ENCODE measurements at regions not wholly inside any gene's neighbourhood (a gene's known extent, or its start where the extent isn't known, plus 50 kb on each side); places are given as distances from the start of the nearest gene placed in this dataset.

DNA sequence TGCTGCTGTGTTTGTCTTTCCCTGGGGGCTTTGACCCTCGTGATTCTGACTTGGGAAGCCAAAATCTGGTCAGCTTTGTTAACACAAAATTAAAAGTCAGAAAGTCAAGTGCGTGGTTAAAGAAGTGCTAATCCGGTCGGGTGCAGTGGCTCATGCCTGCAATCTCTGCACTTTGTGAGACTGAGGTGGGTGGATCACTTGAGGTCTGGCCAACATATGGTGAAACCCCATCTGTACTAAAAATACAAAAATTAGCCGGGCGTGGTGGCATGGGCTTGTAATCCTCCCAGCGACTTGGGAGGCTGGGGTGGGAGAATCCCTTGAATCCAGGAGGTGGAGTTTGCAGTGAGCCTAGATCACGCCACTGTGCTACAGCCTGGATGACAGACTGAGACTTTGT is 844.6 kb downstream of the VRK1 start:
- DNase-seq (no peak), ATAC-seq (ENCODE audit: low read depth) (no peak)
- no peak overlapping the region for H3K56ac ChIP-seq (ENCODE audit: extremely low read depth, insufficient read depth, low read length)
- no peak overlapping the region for H4K91ac ChIP-seq (ENCODE audit: insufficient read depth, low read depth, low read length)
- no peak overlapping the region for H2BK15ac ChIP-seq (ENCODE audit: low read depth, low read length)
- H3K27me3 ChIP-seq (ENCODE audit: control insufficient read depth, insufficient read depth, low read length): no peaks in the 10 kb centered on the region
- H4K8ac ChIP-seq (ENCODE audit: low read depth in 2 of 2, low read length in 2 of 2): no peak overlapping the region
- WGBS, 2 experiments (ENCODE audit: extremely low coverage in 2 of 2, insufficient read length in 1 of 2): no CpG with 5 or more reads among the region's 8 CpGs
- ChIA-PET POLR2A (ENCODE audit: unreplicated experiment) (no interaction called here), CTCF (no interaction called here)
- H2AK9ac ChIP-seq (replicated peaks; ENCODE audit: low read depth, low read length, poor library complexity): no peak overlapping the region
- no peak overlapping the region for H3K23ac ChIP-seq (ENCODE audit: low read depth, low read length)
- no peak overlapping the region for H3K14ac ChIP-seq (replicated peaks; ENCODE audit: low read depth, low read length)
- no peak overlapping the region for H3K27ac ChIP-seq (ENCODE audit: insufficient read depth, low read length)
- no peak overlapping the region for H3K9ac ChIP-seq (ENCODE audit: low read depth, low read length)
- intact Hi-C loops (cut with micrococcal nuclease): no loop called here
- no peaks in the 10 kb centered on the region for H3K79me1 ChIP-seq (ENCODE audit: low read depth in 1 of 2, low read length in 2 of 2)
- H2BK20ac ChIP-seq (ENCODE audit: low read depth, low read length): no peak overlapping the region
- dilution Hi-C loops (cut with HindIII; ENCODE audit: low sequenced_read_pairs, unreplicated experiment): no loop called here
- H2AFZ ChIP-seq (replicated peaks; ENCODE audit: low read length, poor library complexity): no peak overlapping the region
- H3K9me3 ChIP-seq (ENCODE audit: control insufficient read depth, insufficient read depth, low read length): peaks cover 15% of the 10 kb centered on the region
- H4K20me1 ChIP-seq (ENCODE audit: insufficient read depth, low read length): no peaks in the 10 kb centered on the region
- TF ChIP-seq BHLHE40 (IDR thresholded peaks at IDR 0.05; ENCODE audit: low read depth, low read length) (no peak), CEBPB (IDR thresholded peaks at IDR 0.05; ENCODE audit: low read depth, low read length) (no peak), RCOR1 (IDR thresholded peaks at IDR 0.05; ENCODE audit: insufficient replicate concordance, low read length) (no peak), MXI1 (IDR thresholded peaks at IDR 0.05; ENCODE audit: borderline replicate concordance, low read depth, low read length) (no peak), RAD21 (IDR thresholded peaks at IDR 0.05; ENCODE audit: low read length) (no peak), RFX5 (IDR thresholded peaks at IDR 0.05; ENCODE audit: low read depth, low read length) (no peak)
- TF ChIP-seq, protein P1, sequence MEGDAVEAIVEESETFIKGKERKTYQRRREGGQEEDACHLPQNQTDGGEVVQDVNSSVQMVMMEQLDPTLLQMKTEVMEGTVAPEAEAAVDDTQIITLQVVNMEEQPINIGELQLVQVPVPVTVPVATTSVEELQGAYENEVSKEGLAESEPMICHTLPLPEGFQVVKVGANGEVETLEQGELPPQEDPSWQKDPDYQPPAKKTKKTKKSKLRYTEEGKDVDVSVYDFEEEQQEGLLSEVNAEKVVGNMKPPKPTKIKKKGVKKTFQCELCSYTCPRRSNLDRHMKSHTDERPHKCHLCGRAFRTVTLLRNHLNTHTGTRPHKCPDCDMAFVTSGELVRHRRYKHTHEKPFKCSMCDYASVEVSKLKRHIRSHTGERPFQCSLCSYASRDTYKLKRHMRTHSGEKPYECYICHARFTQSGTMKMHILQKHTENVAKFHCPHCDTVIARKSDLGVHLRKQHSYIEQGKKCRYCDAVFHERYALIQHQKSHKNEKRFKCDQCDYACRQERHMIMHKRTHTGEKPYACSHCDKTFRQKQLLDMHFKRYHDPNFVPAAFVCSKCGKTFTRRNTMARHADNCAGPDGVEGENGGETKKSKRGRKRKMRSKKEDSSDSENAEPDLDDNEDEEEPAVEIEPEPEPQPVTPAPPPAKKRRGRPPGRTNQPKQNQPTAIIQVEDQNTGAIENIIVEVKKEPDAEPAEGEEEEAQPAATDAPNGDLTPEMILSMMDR (conservative IDR thresholded peaks at IDR 0.05; ENCODE audit: low read depth, low read length): no peak
- TF ChIP-seq, protein P2, sequence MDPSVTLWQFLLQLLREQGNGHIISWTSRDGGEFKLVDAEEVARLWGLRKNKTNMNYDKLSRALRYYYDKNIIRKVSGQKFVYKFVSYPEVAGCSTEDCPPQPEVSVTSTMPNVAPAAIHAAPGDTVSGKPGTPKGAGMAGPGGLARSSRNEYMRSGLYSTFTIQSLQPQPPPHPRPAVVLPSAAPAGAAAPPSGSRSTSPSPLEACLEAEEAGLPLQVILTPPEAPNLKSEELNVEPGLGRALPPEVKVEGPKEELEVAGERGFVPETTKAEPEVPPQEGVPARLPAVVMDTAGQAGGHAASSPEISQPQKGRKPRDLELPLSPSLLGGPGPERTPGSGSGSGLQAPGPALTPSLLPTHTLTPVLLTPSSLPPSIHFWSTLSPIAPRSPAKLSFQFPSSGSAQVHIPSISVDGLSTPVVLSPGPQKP (IDR thresholded peaks at IDR 0.05; ENCODE audit: borderline replicate concordance, low read depth, low read length): no peak
- H3K36me3 ChIP-seq (ENCODE audit: control insufficient read depth, insufficient read depth, low read length): no peaks in the 10 kb centered on the region
- H2BK120ac ChIP-seq (ENCODE audit: low read depth, low read length): no peak overlapping the region
- in situ Hi-C loops (cut with MboI; ENCODE audit: low sequenced_read_pairs): no loop called here
- H3K4me2 ChIP-seq (ENCODE audit: low read depth, low read length): no peak overlapping the region
- H2BK5ac ChIP-seq (ENCODE audit: low read depth, low read length, poor library complexity, severe bottlenecking): no peak overlapping the region
- no peak overlapping the region for H3K18ac ChIP-seq (ENCODE audit: low read depth, low read length)
- H2AK5ac ChIP-seq (ENCODE audit: low read depth, low read length): no peak overlapping the region
- no peaks in the 10 kb centered on the region for H3K9me1 ChIP-seq (ENCODE audit: insufficient read depth, low read length)
- H3K4ac ChIP-seq (ENCODE audit: low read depth, low read length): no peak overlapping the region
- no peak overlapping the region for H4K5ac ChIP-seq (ENCODE audit: low read depth, low read length)
- H3K4me1 ChIP-seq (ENCODE audit: control insufficient read depth, insufficient read depth, low read length): no peaks in the 10 kb centered on the region
- no TSS peak for BruUV-seq (replicated peaks)
- no peak overlapping the region for H3K4me3 ChIP-seq (ENCODE audit: insufficient read depth, low read depth, low read length)

Data from IMR-90 (cell line).